HEK293 (cell line): ENCODE measurements at regions not wholly inside any gene's neighbourhood (a gene's known extent, or its start where the extent isn't known, plus 50 kb on each side); places are given as distances from the start of the nearest gene placed in this dataset.

Experiments used
- CTCF ChIA-PET: fragments of 350-600 bp; formaldehyde crosslinking; extraction: SDS; loops from one replicate; lab custom pipeline; 2021; ENCODE audit warnings: antibody characterized with exemption; lab: Yijun Ruan, JAX
- POLR2A ChIA-PET: fragments of 300-600 bp; formaldehyde crosslinking; extraction: SDS; loops from one replicate; lab custom pipeline; 2020; ENCODE audit warnings: antibody characterized with exemption, inconsistent platforms; lab: Yijun Ruan, JAX
- H3K27ac ChIP-seq: fragments of 200-500 bp; sonication (Bioruptor generic); 2 replicates; pipeline ENCODE4 v1.5.1; 2014; ENCODE audit warnings: low read depth, low read length, control low read depth, inconsistent platforms; ENCODE audit errors: extremely low read depth
- H3K36me3 ChIP-seq, 2 experiments: fragments of 200-500 bp in 1 of 2; sonication (Bioruptor generic) in 1 of 2; 1 replicate in 1 of 2; 2 replicates in 1 of 2; pipeline ENCODE4 v1.5.1; 2014 to 2017; ENCODE audit warnings: inconsistent platforms in 2 of 2, low read length in 2 of 2; ENCODE audit not compliant: control insufficient read depth in 2 of 2, insufficient read depth in 1 of 2
- H3K4me1 ChIP-seq: fragments of 200-500 bp; sonication (Bioruptor generic); 2 replicates; pipeline ENCODE4 v1.5.1; 2014; ENCODE audit warnings: mild to moderate bottlenecking, low read length, inconsistent platforms; ENCODE audit not compliant: control insufficient read depth, insufficient read depth
- H3K4me3 ChIP-seq: 2 replicates; pipeline ENCODE4 v1.5.1; 2011; ENCODE audit warnings: low read depth, mild to moderate bottlenecking, control low read depth, low read length, moderate library complexity
- H3K9me3 ChIP-seq: fragments of 200-500 bp; sonication (Bioruptor generic); 2 replicates; pipeline ENCODE4 v1.5.1; 2014; ENCODE audit warnings: low read depth, low read length, inconsistent platforms; ENCODE audit not compliant: control insufficient read depth, insufficient read depth
- BCL11A ChIP-seq: fragments of 450-650 bp; formaldehyde crosslinking; IDR thresholded peaks from 2 replicates; pipeline ENCODE4 v1.5.1; 2016; ENCODE audit warnings: low read depth, missing biosample characterization, missing genetic modification characterization
- BCL11B ChIP-seq: fragments of 450-650 bp; formaldehyde crosslinking; IDR thresholded peaks from 2 replicates; pipeline ENCODE4 v1.5.1; 2016; ENCODE audit warnings: low read depth, missing biosample characterization, missing genetic modification characterization
- MEIS1 ChIP-seq: sonication (generic); formaldehyde crosslinking; IDR thresholded peaks from 2 replicates; pipeline ENCODE4 v1.8.1; 2022; ENCODE audit warnings: missing genetic modification reagents, mild to moderate bottlenecking, borderline replicate concordance
- SETDB1 ChIP-seq: IDR thresholded peaks from one replicate; pipeline ENCODE4 v1.6.1; 2017; ENCODE audit warnings: mild to moderate bottlenecking, low read length, moderate library complexity, mixed read lengths; ENCODE audit not compliant: insufficient read length
- TRIM28 ChIP-seq: IDR thresholded peaks from 2 replicates; pipeline ENCODE4 v1.6.1; 2011; ENCODE audit warnings: low read length, control low read depth, borderline replicate concordance
- ZBTB20 ChIP-seq: fragments of 450-650 bp; formaldehyde crosslinking; IDR thresholded peaks from 2 replicates; pipeline ENCODE4 v1.5.1; 2016; ENCODE audit warnings: missing biosample characterization, missing genetic modification characterization
- ZNF146 ChIP-seq: fragments of 450-650 bp; formaldehyde crosslinking; IDR thresholded peaks from 2 replicates; pipeline ENCODE4 v1.5.1; 2016; ENCODE audit warnings: missing biosample characterization, missing genetic modification characterization
- ZNF16 ChIP-seq: fragments of 450-650 bp; formaldehyde crosslinking; IDR thresholded peaks from 2 replicates; pipeline ENCODE4 v1.5.1; 2016; ENCODE audit warnings: low read depth, missing biosample characterization, missing genetic modification characterization
- ZNF2 ChIP-seq: fragments of 450-650 bp; formaldehyde crosslinking; IDR thresholded peaks from 2 replicates; pipeline ENCODE4 v1.5.1; 2016; ENCODE audit warnings: missing biosample characterization, missing genetic modification characterization
- ZNF391 ChIP-seq: fragments of 450-650 bp; formaldehyde crosslinking; IDR thresholded peaks from 2 replicates; pipeline ENCODE4 v1.5.1; 2016; ENCODE audit warnings: low read depth, missing biosample characterization, missing genetic modification characterization, borderline replicate concordance
- ZNF48 ChIP-seq: fragments of 450-650 bp; formaldehyde crosslinking; IDR thresholded peaks from 2 replicates; pipeline ENCODE4 v1.5.1; 2016; ENCODE audit warnings: missing biosample characterization, missing genetic modification characterization
- ZNF501 ChIP-seq: fragments of 450-650 bp; formaldehyde crosslinking; IDR thresholded peaks from 2 replicates; pipeline ENCODE4 v1.5.1; 2016; ENCODE audit warnings: missing biosample characterization, missing genetic modification characterization
- ZNF626 ChIP-seq: fragments of 450-650 bp; sonication (Bioruptor Pico); formaldehyde crosslinking; IDR thresholded peaks from 2 replicates; pipeline ENCODE4 v1.5.1; 2018; ENCODE audit warnings: missing biosample characterization, missing genetic modification characterization, inconsistent platforms
- ZNF76 ChIP-seq: fragments of 450-650 bp; formaldehyde crosslinking; IDR thresholded peaks from 2 replicates; pipeline ENCODE4; 2016; ENCODE audit warnings: low read depth, missing biosample characterization, missing genetic modification characterization, borderline replicate concordance
- ZNF792 ChIP-seq: fragments of 450-650 bp; formaldehyde crosslinking; IDR thresholded peaks from 2 replicates; pipeline ENCODE4 v1.5.1; 2016; ENCODE audit warnings: missing biosample characterization, missing genetic modification characterization
- ZSCAN16 ChIP-seq: fragments of 450-650 bp; formaldehyde crosslinking; IDR thresholded peaks from 2 replicates; pipeline ENCODE4 v1.5.1; 2016; ENCODE audit warnings: missing biosample characterization, missing genetic modification characterization
- TF ChIP-seq, protein P1 (sequence below): fragments of 450-650 bp; formaldehyde crosslinking; IDR thresholded peaks from 2 replicates; pipeline ENCODE4 v1.5.1; 2016; ENCODE audit warnings: missing biosample characterization, missing genetic modification characterization
- TF ChIP-seq, protein P2 (sequence below): fragments of 450-650 bp; formaldehyde crosslinking; IDR thresholded peaks from 2 replicates; pipeline ENCODE4 v1.5.0; 2017; ENCODE audit warnings: missing biosample characterization, missing genetic modification characterization, borderline replicate concordance
- TF ChIP-seq, protein P3 (sequence below): fragments of 450-650 bp; formaldehyde crosslinking; IDR thresholded peaks from 2 replicates; pipeline ENCODE4 v1.5.1; 2016; ENCODE audit warnings: missing biosample characterization, missing genetic modification characterization
- TF ChIP-seq, protein P4 (sequence below): fragments of 450-650 bp; formaldehyde crosslinking; IDR thresholded peaks from 2 replicates; pipeline ENCODE4 v1.5.1; 2016; ENCODE audit warnings: missing biosample characterization, missing genetic modification characterization
- TF ChIP-seq, protein P5 (sequence below): fragments of 450-650 bp; formaldehyde crosslinking; conservative IDR thresholded peaks from 2 replicates; pipeline ENCODE4 v1.5.1; 2016; ENCODE audit warnings: low read depth, missing biosample characterization, missing genetic modification characterization

DNA sequence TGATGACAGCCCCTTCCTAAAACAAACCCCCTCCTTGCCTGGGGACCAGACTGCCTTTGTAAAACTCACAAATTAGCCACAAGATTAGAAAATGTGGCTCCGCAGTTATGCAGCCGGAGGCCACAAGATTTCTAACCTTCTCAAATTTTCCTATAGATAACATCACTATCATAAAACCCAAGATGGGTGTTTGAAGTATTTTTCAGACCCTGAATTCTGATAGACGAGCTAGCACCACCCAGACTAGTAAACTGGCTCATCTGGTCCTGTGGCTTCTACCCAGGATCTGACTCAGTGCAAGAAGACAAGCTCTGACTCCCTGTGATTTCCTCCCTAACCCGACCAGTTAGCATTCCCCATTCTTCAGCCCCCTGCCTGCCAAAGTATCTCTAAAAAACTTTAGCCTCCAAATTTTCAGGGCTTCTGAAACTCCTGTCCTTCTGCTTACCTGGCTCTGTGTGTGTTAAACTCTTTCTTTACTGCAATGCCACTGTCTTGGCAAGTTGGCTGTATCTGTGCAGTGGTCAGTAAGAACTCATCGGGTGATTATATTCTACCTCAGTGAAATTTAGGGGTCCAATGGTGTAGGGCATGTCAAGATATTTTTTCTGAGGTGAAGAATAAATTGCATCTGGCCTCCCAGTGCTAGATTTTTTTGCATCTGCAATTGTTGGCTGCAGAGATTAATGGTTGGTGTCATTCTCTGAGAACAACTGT, 102.1 kb downstream of the S1PR1 start:
- Histone ChIP-seq H3K4me3 (no peak overlapping the region), H3K27ac (no peak overlapping the region), H3K4me1 (no peaks in the 10 kb centered on the region), H3K36me3 (no peaks in the 10 kb centered on the region), H3K9me3 (no peaks in the 10 kb centered on the region)
- ChIA-PET POLR2A (no interaction called here), CTCF (interaction anchor here (1.8 to 2.2 kb wide), 2 partner anchors 18 to 29 kb away, joined by 5 to 7 read pairs; no protein-coding TSS in a partner anchor)
- TF ChIP-seq, protein P1, sequence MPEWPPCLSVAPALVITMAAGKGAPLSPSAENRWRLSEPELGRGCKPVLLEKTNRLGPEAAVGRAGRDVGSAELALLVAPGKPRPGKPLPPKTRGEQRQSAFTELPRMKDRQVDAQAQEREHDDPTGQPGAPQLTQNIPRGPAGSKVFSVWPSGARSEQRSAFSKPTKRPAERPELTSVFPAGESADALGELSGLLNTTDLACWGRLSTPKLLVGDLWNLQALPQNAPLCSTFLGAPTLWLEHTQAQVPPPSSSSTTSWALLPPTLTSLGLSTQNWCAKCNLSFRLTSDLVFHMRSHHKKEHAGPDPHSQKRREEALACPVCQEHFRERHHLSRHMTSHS (tag by site-specific recombination): no peak
- peak; percentile 74; the same call in 1 of the 2 replicates for TF ChIP-seq TRIM28
- no peak for TF ChIP-seq ZNF626
- no peak for TF ChIP-seq ZNF48
- TF ChIP-seq BCL11B (tag by site-specific recombination): no peak
- peak; percentile 19 for TF ChIP-seq SETDB1
- no peak for TF ChIP-seq ZNF391

DNA sequence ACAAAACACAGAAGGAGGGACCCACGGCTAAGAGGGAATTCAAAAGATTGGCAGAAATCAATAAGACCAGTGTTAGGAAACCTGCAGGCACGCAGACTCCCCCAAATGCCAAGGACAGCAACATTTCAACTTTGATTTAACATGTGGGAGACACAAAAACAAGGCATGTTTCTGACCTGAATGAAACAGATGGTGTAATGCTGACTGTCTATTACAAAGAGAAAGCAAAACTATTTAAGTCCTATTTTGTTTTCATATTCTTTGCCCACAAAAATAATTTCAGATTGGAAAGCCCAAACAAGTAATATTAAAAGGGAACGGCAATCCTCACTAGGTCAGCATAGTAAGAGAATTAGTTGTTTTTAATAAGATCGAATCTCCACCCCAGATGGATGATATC, 107.9 kb downstream of the S1PR1 start:
- CTCF ChIA-PET: interaction anchor here (0.6 kb wide), 1 partner anchor 300 kb away, joined by 3 read pairs; no protein-coding TSS in a partner anchor
- TF ChIP-seq, protein P2, sequence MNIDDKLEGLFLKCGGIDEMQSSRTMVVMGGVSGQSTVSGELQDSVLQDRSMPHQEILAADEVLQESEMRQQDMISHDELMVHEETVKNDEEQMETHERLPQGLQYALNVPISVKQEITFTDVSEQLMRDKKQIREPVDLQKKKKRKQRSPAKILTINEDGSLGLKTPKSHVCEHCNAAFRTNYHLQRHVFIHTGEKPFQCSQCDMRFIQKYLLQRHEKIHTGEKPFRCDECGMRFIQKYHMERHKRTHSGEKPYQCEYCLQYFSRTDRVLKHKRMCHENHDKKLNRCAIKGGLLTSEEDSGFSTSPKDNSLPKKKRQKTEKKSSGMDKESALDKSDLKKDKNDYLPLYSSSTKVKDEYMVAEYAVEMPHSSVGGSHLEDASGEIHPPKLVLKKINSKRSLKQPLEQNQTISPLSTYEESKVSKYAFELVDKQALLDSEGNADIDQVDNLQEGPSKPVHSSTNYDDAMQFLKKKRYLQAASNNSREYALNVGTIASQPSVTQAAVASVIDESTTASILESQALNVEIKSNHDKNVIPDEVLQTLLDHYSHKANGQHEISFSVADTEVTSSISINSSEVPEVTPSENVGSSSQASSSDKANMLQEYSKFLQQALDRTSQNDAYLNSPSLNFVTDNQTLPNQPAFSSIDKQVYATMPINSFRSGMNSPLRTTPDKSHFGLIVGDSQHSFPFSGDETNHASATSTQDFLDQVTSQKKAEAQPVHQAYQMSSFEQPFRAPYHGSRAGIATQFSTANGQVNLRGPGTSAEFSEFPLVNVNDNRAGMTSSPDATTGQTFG (tag by site-specific recombination): no peak
- TF ChIP-seq ZNF146 (no peak), ZNF16 (tag by site-specific recombination) (no peak)
- TF ChIP-seq, protein P3, sequence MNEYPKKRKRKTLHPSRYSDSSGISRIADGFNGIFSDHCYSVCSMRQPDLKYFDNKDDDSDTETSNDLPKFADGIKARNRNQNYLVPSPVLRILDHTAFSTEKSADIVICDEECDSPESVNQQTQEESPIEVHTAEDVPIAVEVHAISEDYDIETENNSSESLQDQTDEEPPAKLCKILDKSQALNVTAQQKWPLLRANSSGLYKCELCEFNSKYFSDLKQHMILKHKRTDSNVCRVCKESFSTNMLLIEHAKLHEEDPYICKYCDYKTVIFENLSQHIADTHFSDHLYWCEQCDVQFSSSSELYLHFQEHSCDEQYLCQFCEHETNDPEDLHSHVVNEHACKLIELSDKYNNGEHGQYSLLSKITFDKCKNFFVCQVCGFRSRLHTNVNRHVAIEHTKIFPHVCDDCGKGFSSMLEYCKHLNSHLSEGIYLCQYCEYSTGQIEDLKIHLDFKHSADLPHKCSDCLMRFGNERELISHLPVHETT (tag by site-specific recombination): no peak
- TF ChIP-seq, protein P4, sequence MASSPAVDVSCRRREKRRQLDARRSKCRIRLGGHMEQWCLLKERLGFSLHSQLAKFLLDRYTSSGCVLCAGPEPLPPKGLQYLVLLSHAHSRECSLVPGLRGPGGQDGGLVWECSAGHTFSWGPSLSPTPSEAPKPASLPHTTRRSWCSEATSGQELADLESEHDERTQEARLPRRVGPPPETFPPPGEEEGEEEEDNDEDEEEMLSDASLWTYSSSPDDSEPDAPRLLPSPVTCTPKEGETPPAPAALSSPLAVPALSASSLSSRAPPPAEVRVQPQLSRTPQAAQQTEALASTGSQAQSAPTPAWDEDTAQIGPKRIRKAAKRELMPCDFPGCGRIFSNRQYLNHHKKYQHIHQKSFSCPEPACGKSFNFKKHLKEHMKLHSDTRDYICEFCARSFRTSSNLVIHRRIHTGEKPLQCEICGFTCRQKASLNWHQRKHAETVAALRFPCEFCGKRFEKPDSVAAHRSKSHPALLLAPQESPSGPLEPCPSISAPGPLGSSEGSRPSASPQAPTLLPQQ (tag by site-specific recombination): no peak
- Histone ChIP-seq H3K4me3 (no peak overlapping the region), H3K27ac (no peak overlapping the region), H3K9me3 (no peaks in the 10 kb centered on the region), H3K4me1 (no peaks in the 10 kb centered on the region), H3K36me3 (no peaks in the 10 kb centered on the region)
- POLR2A ChIA-PET: no interaction called here

DNA sequence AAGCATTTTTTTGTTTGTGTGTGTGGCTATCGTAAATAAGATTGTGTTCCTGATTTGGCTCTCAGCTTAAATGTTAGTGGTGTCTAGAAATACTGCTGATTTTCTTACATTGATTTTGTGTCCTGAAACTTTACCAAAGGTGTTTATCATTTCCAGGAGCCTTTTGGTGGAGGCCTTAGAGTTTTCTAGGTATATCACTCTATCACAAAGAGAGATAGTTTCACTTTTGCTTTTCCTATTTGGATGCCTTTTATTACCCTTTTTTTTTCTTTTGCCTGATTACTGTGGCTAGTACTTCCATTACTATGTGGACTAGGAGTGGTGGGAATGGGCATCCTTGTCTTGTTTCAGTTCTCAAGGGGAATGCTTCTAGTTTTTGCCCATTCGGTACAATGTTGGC, 109.6 kb downstream of the S1PR1 start:
- ChIA-PET POLR2A (no interaction called here), CTCF (interaction anchor here (1.1 to 1.3 kb wide), 3 partner anchors 11 to 160 kb away, joined by 3 to 7 read pairs (median 5); no protein-coding TSS in a partner anchor)
- H3K9me3 ChIP-seq: no peaks in the 10 kb centered on the region
- no peaks in the 10 kb centered on the region for H3K4me1 ChIP-seq
- no peak overlapping the region for H3K27ac ChIP-seq
- no peak overlapping the region for H3K4me3 ChIP-seq
- no peaks in the 10 kb centered on the region for H3K36me3 ChIP-seq
- TF ChIP-seq MEIS1 (no peak), ZBTB20 (no peak), ZNF2 (tag by site-specific recombination) (no peak), ZNF76 (tag by site-specific recombination) (no peak), ZSCAN16 (tag by site-specific recombination) (no peak), ZNF501 (tag by site-specific recombination) (no peak), BCL11A (tag by site-specific recombination) (no peak), ZNF792 (tag by site-specific recombination) (no peak)
- TF ChIP-seq, protein P5, sequence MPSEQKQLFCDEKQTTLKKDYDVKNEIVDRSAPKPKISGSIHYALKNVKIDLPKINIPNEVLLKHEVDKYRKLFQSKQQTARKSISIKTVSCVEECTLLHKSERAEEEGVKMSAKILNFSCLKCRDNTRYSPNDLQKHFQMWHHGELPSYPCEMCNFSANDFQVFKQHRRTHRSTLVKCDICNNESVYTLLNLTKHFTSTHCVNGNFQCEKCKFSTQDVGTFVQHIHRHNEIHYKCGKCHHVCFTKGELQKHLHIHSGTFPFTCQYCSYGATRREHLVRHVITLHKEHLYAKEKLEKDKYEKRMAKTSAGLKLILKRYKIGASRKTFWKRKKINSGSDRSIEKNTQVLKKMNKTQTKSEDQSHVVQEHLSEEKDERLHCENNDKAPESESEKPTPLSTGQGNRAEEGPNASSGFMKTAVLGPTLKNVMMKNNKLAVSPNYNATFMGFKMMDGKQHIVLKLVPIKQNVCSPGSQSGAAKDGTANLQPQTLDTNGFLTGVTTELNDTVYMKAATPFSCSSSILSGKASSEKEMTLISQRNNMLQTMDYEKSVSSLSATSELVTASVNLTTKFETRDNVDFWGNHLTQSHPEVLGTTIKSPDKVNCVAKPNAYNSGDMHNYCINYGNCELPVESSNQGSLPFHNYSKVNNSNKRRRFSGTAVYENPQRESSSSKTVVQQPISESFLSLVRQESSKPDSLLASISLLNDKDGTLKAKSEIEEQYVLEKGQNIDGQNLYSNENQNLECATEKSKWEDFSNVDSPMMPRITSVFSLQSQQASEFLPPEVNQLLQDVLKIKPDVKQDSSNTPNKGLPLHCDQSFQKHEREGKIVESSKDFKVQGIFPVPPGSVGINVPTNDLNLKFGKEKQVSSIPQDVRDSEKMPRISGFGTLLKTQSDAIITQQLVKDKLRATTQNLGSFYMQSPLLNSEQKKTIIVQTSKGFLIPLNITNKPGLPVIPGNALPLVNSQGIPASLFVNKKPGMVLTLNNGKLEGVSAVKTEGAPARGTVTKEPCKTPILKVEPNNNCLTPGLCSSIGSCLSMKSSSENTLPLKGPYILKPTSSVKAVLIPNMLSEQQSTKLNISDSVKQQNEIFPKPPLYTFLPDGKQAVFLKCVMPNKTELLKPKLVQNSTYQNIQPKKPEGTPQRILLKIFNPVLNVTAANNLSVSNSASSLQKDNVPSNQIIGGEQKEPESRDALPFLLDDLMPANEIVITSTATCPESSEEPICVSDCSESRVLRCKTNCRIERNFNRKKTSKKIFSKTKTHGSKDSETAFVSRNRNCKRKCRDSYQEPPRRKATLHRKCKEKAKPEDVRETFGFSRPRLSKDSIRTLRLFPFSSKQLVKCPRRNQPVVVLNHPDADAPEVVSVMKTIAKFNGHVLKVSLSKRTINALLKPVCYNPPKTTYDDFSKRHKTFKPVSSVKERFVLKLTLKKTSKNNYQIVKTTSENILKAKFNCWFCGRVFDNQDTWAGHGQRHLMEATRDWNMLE (tag by site-specific recombination): no peak
